ENCODE measurements at regions not wholly inside any gene's neighbourhood (a gene's known extent, or its start where the extent isn't known, plus 50 kb on each side); places are given as distances from the start of the nearest gene placed in this dataset.
A peak's percentile ranks its signal among the peaks of the same experiment; 100 is the strongest.

- ATAC-seq: peak; percentile 13; the same call in 1 of the 2 replicates
- H3K4me1 Mint-ChIP-seq: peaks cover 27% of the 10 kb centered on the region
Observed at GRCh38 chr5:12652201-12652600, 748.0 kb upstream of the CTNND2 start.

GRCh38 chr5:12648558-12648957 is 744.3 kb upstream of the CTNND2 start:
- POLR2A ChIA-PET: interaction anchor here (0.8 kb wide), 1 partner anchor 14 kb away, joined by 5 read pairs; no protein-coding TSS in a partner anchor
- H3K36me3 Mint-ChIP-seq: peaks cover 3% of the 10 kb centered on the region
- no peak overlapping the region for H3K4me3 Mint-ChIP-seq
- peaks cover 18% of the 10 kb centered on the region for H3K4me1 Mint-ChIP-seq
- no peak for DNase-seq (ENCODE audit: low spot score)
- TF ChIP-seq ZNF423 (CRISPR knock-in tag; IDR thresholded peaks at IDR 0.05) (no peak), ZNF532 (CRISPR knock-in tag; IDR thresholded peaks at IDR 0.05; ENCODE audit: borderline replicate concordance) (peak; percentile 68; the same call in 1 of the 2 replicates)
- H3K27me3 Mint-ChIP-seq (ENCODE audit: low read depth): no peaks in the 10 kb centered on the region
- ATAC-seq: no peak
- CTCF ChIA-PET: interaction anchor here (0.6 kb wide), 1 partner anchor 356 kb away, joined by 3 read pairs; no protein-coding TSS in a partner anchor
- no peaks in the 10 kb centered on the region for H3K9me3 Mint-ChIP-seq
- no peak overlapping the region for H3K27ac Mint-ChIP-seq

More at GRCh38 chr5:12652201-12652600, 748.0 kb upstream of the CTNND2 start:
- no peaks in the 10 kb centered on the region for H3K9me3 Mint-ChIP-seq
- no peaks in the 10 kb centered on the region for H3K27me3 Mint-ChIP-seq (ENCODE audit: low read depth)
- peaks cover 28% of the 10 kb centered on the region for H3K36me3 Mint-ChIP-seq
- peak overlapping the region; percentile 63 for H3K27ac Mint-ChIP-seq
- no peak for DNase-seq (ENCODE audit: low spot score)
- ChIA-PET CTCF (interaction anchor here (1.1 kb wide), 1 partner anchor 9 kb away, joined by 3 read pairs; no protein-coding TSS in a partner anchor), POLR2A (no interaction called here)
- no peak overlapping the region for H3K4me3 Mint-ChIP-seq
- TF ChIP-seq MAX (CRISPR knock-in tag; IDR thresholded peaks at IDR 0.05): no peak
- no peak for TF ChIP-seq ARID4B (CRISPR knock-in tag; IDR thresholded peaks at IDR 0.05; ENCODE audit: borderline replicate concordance)
- no peak for TF ChIP-seq TP53 (CRISPR knock-in tag; IDR thresholded peaks at IDR 0.05)
- TF ChIP-seq IRF2 (CRISPR knock-in tag; IDR thresholded peaks at IDR 0.05; ENCODE audit: borderline replicate concordance, low read depth): no peak
- TF ChIP-seq ZBTB43 (CRISPR knock-in tag; IDR thresholded peaks at IDR 0.05): no peak
- no peak for TF ChIP-seq TEAD4 (CRISPR knock-in tag; IDR thresholded peaks at IDR 0.05)
- no peak for TF ChIP-seq PREB (CRISPR knock-in tag; IDR thresholded peaks at IDR 0.05; ENCODE audit: borderline replicate concordance)

- POLR2A ChIA-PET: no interaction called here
- ATAC-seq: peak; percentile 26
- TF ChIP-seq ERG (CRISPR knock-in tag; IDR thresholded peaks at IDR 0.05) (no peak), ZNF532 (CRISPR knock-in tag; IDR thresholded peaks at IDR 0.05; ENCODE audit: borderline replicate concordance) (0 out of 2 replicates have a peak, but pooled peaks have one; percentile 23), NFATC4 (CRISPR knock-in tag; IDR thresholded peaks at IDR 0.05) (peak; percentile 13; the same call in 1 of the 2 replicates), ATF1 (CRISPR knock-in tag; IDR thresholded peaks at IDR 0.05) (no peak), SOX15 (CRISPR knock-in tag; IDR thresholded peaks at IDR 0.05) (no peak)
Observed at GRCh38 chr5:12647613-12648012, 743.4 kb upstream of the CTNND2 start.

More at GRCh38 chr5:12647613-12648012, 743.4 kb upstream of the CTNND2 start:
- no peak for DNase-seq (ENCODE audit: low spot score)
- CTCF ChIA-PET: no interaction called here
- H3K4me1 Mint-ChIP-seq: peaks cover 20% of the 10 kb centered on the region
- H3K27me3 Mint-ChIP-seq (ENCODE audit: low read depth): no peaks in the 10 kb centered on the region
- no peak overlapping the region for H3K4me3 Mint-ChIP-seq
- no peaks in the 10 kb centered on the region for H3K9me3 Mint-ChIP-seq
- no peak overlapping the region for H3K27ac Mint-ChIP-seq
- peaks cover 3% of the 10 kb centered on the region; the same call in 1 of the 2 replicates for H3K36me3 Mint-ChIP-seq

Measured in WTC11 (cell line).